OCI-LY1 (cell line): ENCODE measurements at regions not wholly inside any gene's neighbourhood (a gene's known extent, or its start where the extent isn't known, plus 50 kb on each side); places are given as distances from the start of the nearest gene placed in this dataset.

Experiments used
- EZH2 ChIP-seq: fragments of 200-600 bp; sonication (generic), shearing (Covaris generic); IDR thresholded peaks from 2 replicates; pipeline ENCODE4 v1.8.0; 2017; ENCODE audit warnings: borderline replicate concordance, mixed run types, mild to moderate bottlenecking, antibody characterized with exemption, low read length, moderate library complexity, mixed read lengths
- TF ChIP-seq, protein P1 (sequence below): fragments of 200-600 bp; sonication (generic), shearing (Covaris generic); IDR thresholded peaks from 2 replicates; pipeline ENCODE4 v1.5.1; 2017; ENCODE audit warnings: mild to moderate bottlenecking, antibody characterized with exemption, low read length, moderate library complexity, mixed read lengths

DNA sequence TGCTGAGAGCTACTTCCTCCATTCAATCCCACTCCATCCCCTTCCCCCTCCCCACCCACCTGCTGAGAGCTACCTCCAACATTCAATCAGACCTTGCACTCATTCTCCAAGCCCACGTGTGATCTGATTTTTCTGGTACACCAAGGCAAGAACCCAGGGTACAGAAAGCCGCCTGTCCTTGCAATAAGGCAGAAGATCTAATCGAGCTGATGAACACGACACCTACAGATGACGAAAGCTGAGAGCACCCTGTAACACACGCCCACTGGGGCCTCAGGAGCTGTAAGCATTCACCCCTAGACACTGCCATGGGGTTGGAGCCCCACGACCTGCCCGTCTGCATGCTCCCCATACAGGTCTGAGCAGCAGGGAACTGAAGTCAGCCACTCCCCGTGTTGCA is 58.3 kb downstream of the TRIML1 start:
- TF ChIP-seq, protein P1, sequence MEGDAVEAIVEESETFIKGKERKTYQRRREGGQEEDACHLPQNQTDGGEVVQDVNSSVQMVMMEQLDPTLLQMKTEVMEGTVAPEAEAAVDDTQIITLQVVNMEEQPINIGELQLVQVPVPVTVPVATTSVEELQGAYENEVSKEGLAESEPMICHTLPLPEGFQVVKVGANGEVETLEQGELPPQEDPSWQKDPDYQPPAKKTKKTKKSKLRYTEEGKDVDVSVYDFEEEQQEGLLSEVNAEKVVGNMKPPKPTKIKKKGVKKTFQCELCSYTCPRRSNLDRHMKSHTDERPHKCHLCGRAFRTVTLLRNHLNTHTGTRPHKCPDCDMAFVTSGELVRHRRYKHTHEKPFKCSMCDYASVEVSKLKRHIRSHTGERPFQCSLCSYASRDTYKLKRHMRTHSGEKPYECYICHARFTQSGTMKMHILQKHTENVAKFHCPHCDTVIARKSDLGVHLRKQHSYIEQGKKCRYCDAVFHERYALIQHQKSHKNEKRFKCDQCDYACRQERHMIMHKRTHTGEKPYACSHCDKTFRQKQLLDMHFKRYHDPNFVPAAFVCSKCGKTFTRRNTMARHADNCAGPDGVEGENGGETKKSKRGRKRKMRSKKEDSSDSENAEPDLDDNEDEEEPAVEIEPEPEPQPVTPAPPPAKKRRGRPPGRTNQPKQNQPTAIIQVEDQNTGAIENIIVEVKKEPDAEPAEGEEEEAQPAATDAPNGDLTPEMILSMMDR = no peak
- no peak for TF ChIP-seq EZH2
